Mesenchymal stem cell (in vitro differentiated cells and primary cell): ENCODE measurements at regions not wholly inside any gene's neighbourhood (a gene's known extent, or its start where the extent isn't known, plus 50 kb on each side); places are given as distances from the start of the nearest gene placed in this dataset.

Source experiments
- DNase-seq: peaks from one replicate; pipeline ENCODE4 v3.0.0-alpha.2; 2013
- H2AFZ ChIP-seq: one replicate; pipeline ENCODE4 v1.6.1; 2013; ENCODE audit warnings: low read depth, mild to moderate bottlenecking, control low read depth, inconsistent platforms, low read length, moderate library complexity
- H2AK5ac ChIP-seq: 2 replicates; pipeline ENCODE4 v1.6.1; 2013; ENCODE audit warnings: low read length, moderate library complexity, mild to moderate bottlenecking, inconsistent platforms; ENCODE audit not compliant: severe bottlenecking
- H2BK120ac ChIP-seq: one replicate; pipeline ENCODE4 v1.6.1; 2013; ENCODE audit warnings: low read depth, mild to moderate bottlenecking, inconsistent platforms, low read length, moderate library complexity
- H2BK12ac ChIP-seq, 2 experiments: one replicate each; pipeline ENCODE4 v1.6.1; 2013; ENCODE audit warnings: inconsistent platforms in 2 of 2, low read length in 2 of 2, mild to moderate bottlenecking in 2 of 2, moderate library complexity in 2 of 2, control low read depth in 1 of 2
- H2BK15ac ChIP-seq: one replicate; pipeline ENCODE4 v1.6.1; 2013; ENCODE audit warnings: mild to moderate bottlenecking, low read depth, inconsistent platforms; ENCODE audit not compliant: poor library complexity, severe bottlenecking
- H2BK5ac ChIP-seq: 2 replicates; pipeline ENCODE4 v1.6.1; 2013; ENCODE audit warnings: low read depth, mild to moderate bottlenecking, low read length, control low read depth, inconsistent platforms; ENCODE audit not compliant: poor library complexity, severe bottlenecking
- H3K14ac ChIP-seq, 2 experiments: one replicate each; pipeline ENCODE4 v1.6.1; 2013; ENCODE audit warnings: inconsistent platforms in 2 of 2, low read length in 2 of 2, control low read depth in 1 of 2, mild to moderate bottlenecking in 1 of 2, moderate library complexity in 1 of 2
- H3K18ac ChIP-seq, 2 experiments: one replicate each; pipeline ENCODE4 v1.6.1; 2013; ENCODE audit warnings: inconsistent platforms in 2 of 2, low read length in 2 of 2, control low read depth in 1 of 2, low read depth in 1 of 2, mild to moderate bottlenecking in 1 of 2
- H3K23ac ChIP-seq, 2 experiments: one replicate each; pipeline ENCODE4 v1.6.1; 2013; ENCODE audit warnings: inconsistent platforms in 2 of 2, low read length in 2 of 2, mild to moderate bottlenecking in 2 of 2, moderate library complexity in 2 of 2, control low read depth in 1 of 2
- H3K27ac ChIP-seq: 2 replicates; pipeline ENCODE4 v1.5.1; 2013; ENCODE audit warnings: mild to moderate bottlenecking, moderate library complexity, low read length, control low read depth, inconsistent platforms; ENCODE audit not compliant: poor library complexity, severe bottlenecking
- H3K27me3 ChIP-seq, 2 experiments: 2 replicates each; pipeline versions ENCODE4 v1.6.1 to v1.7.0; 2013; ENCODE audit warnings: low read length in 2 of 2, mild to moderate bottlenecking in 2 of 2, moderate library complexity in 2 of 2, control low read depth in 1 of 2, inconsistent platforms in 1 of 2; ENCODE audit not compliant: control insufficient read depth in 1 of 2, insufficient read depth in 1 of 2
- H3K36me3 ChIP-seq, 2 experiments: 2 replicates each; pipeline versions ENCODE4 v1.6.1 to v1.7.0; 2013; ENCODE audit warnings: low read length in 2 of 2, control low read depth in 1 of 2, inconsistent platforms in 1 of 2, low read depth in 1 of 2, mild to moderate bottlenecking in 1 of 2; ENCODE audit not compliant: insufficient read depth in 2 of 2, control insufficient read depth in 1 of 2
- H3K4ac ChIP-seq, 2 experiments: one replicate each; pipeline ENCODE4 v1.6.1; 2013; ENCODE audit warnings: inconsistent platforms in 2 of 2, low read length in 2 of 2, mild to moderate bottlenecking in 2 of 2, moderate library complexity in 2 of 2, control low read depth in 1 of 2, low read depth in 1 of 2
- H3K4me1 ChIP-seq: 2 replicates; pipeline ENCODE4 v1.6.1; 2013; ENCODE audit warnings: low read depth, low read length, control low read depth; ENCODE audit not compliant: control insufficient read depth, insufficient read depth
- H3K4me2 ChIP-seq: 2 replicates; pipeline ENCODE4 v1.6.1; 2013; ENCODE audit warnings: low read length, mild to moderate bottlenecking, inconsistent platforms; ENCODE audit not compliant: poor library complexity, severe bottlenecking
- H3K4me3 ChIP-seq, 2 experiments: 2 replicates each; pipeline versions ENCODE4 v1.5.1 to v1.7.0; 2013; ENCODE audit warnings: low read length in 2 of 2, mild to moderate bottlenecking in 2 of 2, control low read depth in 1 of 2, low read depth in 1 of 2; ENCODE audit not compliant: insufficient read depth in 1 of 2
- H3K79me1 ChIP-seq: replicated peaks from 2 replicates; pipeline ENCODE4 v1.6.1; 2013; ENCODE audit warnings: mild to moderate bottlenecking, control low read depth, low read length, inconsistent platforms; ENCODE audit not compliant: poor library complexity, severe bottlenecking
- H3K9ac ChIP-seq: 2 replicates; pipeline ENCODE4 v1.7.0; 2013; ENCODE audit warnings: mild to moderate bottlenecking, low read length, moderate library complexity
- H3K9me3 ChIP-seq: 2 replicates; pipeline ENCODE4 v1.7.0; 2013; ENCODE audit warnings: mild to moderate bottlenecking, low read length; ENCODE audit not compliant: control insufficient read depth
- H4K8ac ChIP-seq: one replicate; pipeline ENCODE4 v1.6.1; 2013; ENCODE audit warnings: inconsistent platforms, mild to moderate bottlenecking, low read length, moderate library complexity
- H4K91ac ChIP-seq: one replicate; pipeline ENCODE4 v1.6.1; 2013; ENCODE audit warnings: mild to moderate bottlenecking, low read length, inconsistent platforms
- WGBS: methylation state at CpG from one replicate; pipeline ENCODE4 v1.1.7; 2013; ENCODE audit warnings: mixed read lengths; 5-methylcytosine and 5-hydroxymethylcytosine counted together

DNA sequence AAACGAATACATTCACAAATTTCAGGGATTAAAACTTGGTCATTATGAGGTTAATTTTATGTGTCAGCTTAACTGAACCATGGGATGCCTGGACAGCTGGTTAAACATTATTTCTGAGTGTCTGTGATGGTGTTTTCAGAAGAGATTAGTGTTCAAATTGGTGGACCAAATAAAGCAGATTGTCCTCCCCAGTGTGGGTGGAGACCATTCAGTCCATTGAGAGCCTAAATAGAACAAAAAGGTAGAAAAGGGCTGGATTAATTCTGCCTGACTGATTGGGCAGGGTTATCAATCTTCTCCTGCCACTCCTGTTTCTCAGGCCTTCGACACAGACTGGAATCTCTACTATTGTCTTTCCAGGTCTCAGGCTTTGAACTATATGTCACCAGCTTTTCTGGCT is 203.8 kb upstream of the SLITRK6 start:
- Histone ChIP-seq H3K79me1 (no peaks in the 10 kb centered on the region), H4K91ac (no peak overlapping the region), H3K27me3 (no peaks in the 10 kb centered on the region), H2BK5ac (no peak overlapping the region), H4K8ac (no peak overlapping the region), H2BK12ac (no peak overlapping the region), H3K18ac (no peak overlapping the region), H3K9me3 (no peaks in the 10 kb centered on the region), H3K4me2 (no peak overlapping the region), H3K27ac (peak overlapping the region; percentile 32), H2AK5ac (no peak overlapping the region), H3K23ac (no peak overlapping the region), H3K4ac (no peak overlapping the region), H3K9ac (no peak overlapping the region), H3K4me1 (no peaks in the 10 kb centered on the region), H2AFZ (no peak overlapping the region), H2BK120ac (no peak overlapping the region), H2BK15ac (no peak overlapping the region), H3K14ac (no peak overlapping the region), H3K36me3 (no peaks in the 10 kb centered on the region), H3K4me3 (no peak overlapping the region)
- 73% methylated on average over 2 of the region's 2 CpGs for WGBS
- no peak for DNase-seq

DNA sequence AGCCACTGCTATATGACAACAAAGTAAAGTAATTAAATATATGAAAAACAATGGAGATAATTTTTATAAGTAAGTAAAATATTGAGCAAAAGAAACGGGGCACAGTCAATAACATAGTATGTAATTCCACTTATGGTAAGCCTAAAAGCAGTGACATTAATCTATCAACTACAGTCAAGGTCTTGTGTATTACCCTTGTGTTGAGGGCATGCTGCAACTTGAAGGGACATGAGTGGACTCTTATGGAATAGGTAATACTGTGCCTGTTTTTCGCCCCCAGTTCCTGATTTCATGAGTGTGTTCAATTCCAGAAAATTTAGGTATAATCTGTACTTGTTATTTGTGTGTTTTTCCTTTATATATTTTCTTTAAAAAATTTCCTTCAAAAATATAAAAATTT is 201.3 kb upstream of the SLITRK6 start:
- H3K14ac ChIP-seq, result no peak overlapping the region
- H4K8ac ChIP-seq, result no peak overlapping the region
- no peak overlapping the region for H4K91ac ChIP-seq
- no peak overlapping the region for H3K4me3 ChIP-seq
- no peaks in the 10 kb centered on the region for H3K9me3 ChIP-seq
- no peak overlapping the region for H2BK120ac ChIP-seq
- H3K36me3 ChIP-seq, result no peaks in the 10 kb centered on the region
- no peak overlapping the region for H2BK12ac ChIP-seq
- H3K27ac ChIP-seq, result no peak overlapping the region
- no peak overlapping the region for H2AK5ac ChIP-seq
- H3K4me2 ChIP-seq, result no peak overlapping the region
- no peak overlapping the region for H2BK5ac ChIP-seq
- H3K4ac ChIP-seq, result no peak overlapping the region
- no peaks in the 10 kb centered on the region for H3K4me1 ChIP-seq
- no peaks in the 10 kb centered on the region for H3K79me1 ChIP-seq
- H3K9ac ChIP-seq, result no peak overlapping the region
- WGBS, result 80% methylated on average over 1 of the region's 2 CpGs
- no peak overlapping the region for H2BK15ac ChIP-seq
- H3K27me3 ChIP-seq, result no peaks in the 10 kb centered on the region
- no peak for DNase-seq
- no peak overlapping the region for H2AFZ ChIP-seq
- no peak overlapping the region for H3K23ac ChIP-seq
- H3K18ac ChIP-seq, result no peak overlapping the region

DNA sequence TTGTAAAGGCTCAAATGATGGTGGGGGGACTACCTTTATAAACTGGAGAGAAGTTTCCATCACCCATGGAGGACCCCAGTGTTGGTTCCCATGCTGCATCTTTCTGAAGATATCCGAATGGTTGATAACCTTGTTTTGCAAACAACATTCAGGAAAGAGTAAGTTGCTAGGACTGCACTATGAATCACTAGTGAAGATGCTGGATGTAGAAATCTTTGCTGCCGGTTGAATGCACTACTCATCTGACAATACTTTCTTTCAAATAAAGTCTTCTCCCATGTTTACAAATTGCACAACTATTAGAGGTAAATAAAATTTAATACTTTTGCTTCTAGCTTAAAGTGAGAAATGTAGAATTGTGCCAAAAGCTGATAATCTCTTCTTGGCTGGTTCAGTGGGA is 198.4 kb upstream of the SLITRK6 start:
- no peak overlapping the region for H3K14ac ChIP-seq

DNA sequence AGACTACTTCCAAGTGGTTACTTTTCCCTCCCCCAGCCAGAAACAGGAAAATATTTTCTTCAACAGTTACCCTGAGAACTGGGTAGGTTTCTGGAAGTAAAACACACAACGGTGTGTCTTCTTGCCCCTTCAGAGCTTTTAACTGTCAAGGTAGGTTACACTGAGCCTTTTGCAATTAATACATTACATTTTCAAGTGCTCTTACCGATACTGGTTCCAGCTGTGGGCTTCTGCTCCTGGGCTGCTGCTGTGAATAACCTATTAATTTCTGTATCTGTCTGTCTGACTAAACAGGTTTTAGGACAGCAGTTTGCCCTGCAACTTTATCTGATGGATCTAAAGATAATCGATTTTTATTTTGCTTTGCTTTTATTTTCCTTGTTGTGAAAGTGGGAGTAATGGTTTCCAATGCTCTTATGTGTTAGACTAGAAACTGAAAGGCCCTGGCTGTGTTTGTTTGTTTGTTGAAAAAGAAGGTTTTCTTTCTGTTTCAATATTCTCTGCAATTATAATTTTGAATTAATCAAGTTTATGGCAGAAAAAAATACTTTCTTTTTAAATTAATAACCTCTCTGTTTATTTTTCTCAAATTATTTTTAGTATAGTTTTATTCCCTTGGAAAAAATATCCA is 196.7 kb upstream of the SLITRK6 start:
- H3K4me3 ChIP-seq, result no peak overlapping the region
- H3K36me3 ChIP-seq, result no peaks in the 10 kb centered on the region
- no peaks in the 10 kb centered on the region for H3K4me1 ChIP-seq
- no peak overlapping the region for H4K8ac ChIP-seq
- no peak overlapping the region for H3K23ac ChIP-seq
- H4K91ac ChIP-seq, result no peak overlapping the region
- no peak overlapping the region for H2BK5ac ChIP-seq
- H3K27ac ChIP-seq, result no peak overlapping the region
- no peak overlapping the region for H2BK15ac ChIP-seq
- H2AFZ ChIP-seq, result no peak overlapping the region
- H3K4ac ChIP-seq, result no peak overlapping the region
- H3K9ac ChIP-seq, result no peak overlapping the region
- H3K4me2 ChIP-seq, result no peak overlapping the region
- DNase-seq, result no peak
- WGBS, result 62% methylated on average over 3 of the region's 3 CpGs
- H3K14ac ChIP-seq, result no peak overlapping the region
- no peak overlapping the region for H2BK12ac ChIP-seq
- no peak overlapping the region for H2BK120ac ChIP-seq
- H3K9me3 ChIP-seq, result no peaks in the 10 kb centered on the region
- no peak overlapping the region for H3K18ac ChIP-seq
- no peaks in the 10 kb centered on the region for H3K27me3 ChIP-seq
- no peaks in the 10 kb centered on the region for H3K79me1 ChIP-seq
- H2AK5ac ChIP-seq, result no peak overlapping the region

More for the DNA sequence above, 198.4 kb upstream of the SLITRK6 start:
- Histone ChIP-seq H3K18ac (no peak overlapping the region), H4K8ac (no peak overlapping the region), H2BK12ac (no peak overlapping the region), H2BK120ac (no peak overlapping the region), H3K9ac (no peak overlapping the region), H3K27me3 (no peaks in the 10 kb centered on the region), H3K79me1 (no peaks in the 10 kb centered on the region), H2BK5ac (no peak overlapping the region), H3K4me1 (no peaks in the 10 kb centered on the region), H3K23ac (no peak overlapping the region), H3K36me3 (no peaks in the 10 kb centered on the region), H3K4ac (no peak overlapping the region), H3K9me3 (no peaks in the 10 kb centered on the region), H2AFZ (no peak overlapping the region), H4K91ac (no peak overlapping the region), H3K4me2 (no peak overlapping the region), H2BK15ac (no peak overlapping the region), H3K4me3 (no peak overlapping the region), H2AK5ac (no peak overlapping the region), H3K27ac (no peak overlapping the region)
- DNase-seq, result peak; percentile 17
- WGBS, result 100% methylated on average over 1 of the region's 2 CpGs
